ENCODE measurements at regions not wholly inside any gene's neighbourhood (a gene's known extent, or its start where the extent isn't known, plus 50 kb on each side); places are given as distances from the start of the nearest gene placed in this dataset.

DNA sequence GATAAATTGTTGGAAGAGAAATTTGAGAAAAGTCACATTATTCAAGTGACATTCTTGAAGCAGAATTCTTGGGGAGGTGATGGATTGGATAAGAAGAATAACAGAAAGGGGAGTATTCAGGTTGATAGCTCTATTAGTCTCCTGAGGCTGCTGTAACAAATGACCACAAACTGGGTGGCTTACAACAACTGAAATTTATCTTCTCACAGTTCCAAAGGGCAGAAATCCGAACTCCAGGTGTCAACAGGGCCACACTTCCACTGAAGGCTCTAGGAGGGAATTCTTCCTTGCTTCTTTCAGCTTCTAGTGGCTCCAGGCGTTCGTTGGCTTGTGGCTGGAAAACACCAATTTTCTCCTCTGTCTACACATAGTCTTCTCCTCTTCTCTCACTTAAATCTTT lies 99.8 kb downstream of the TES start:
- no peak overlapping the region for H2AFZ ChIP-seq (ENCODE audit: low read depth)
- no peak overlapping the region for H3K4me2 ChIP-seq
- no peaks in the 10 kb centered on the region for H3K79me2 ChIP-seq (ENCODE audit: insufficient read depth, low read depth)
- no peak overlapping the region for H3K9ac ChIP-seq
- no peaks in the 10 kb centered on the region for H3K36me3 ChIP-seq (ENCODE audit: insufficient read depth)
- no peaks in the 10 kb centered on the region for H3K4me1 ChIP-seq (ENCODE audit: low read depth, poor library complexity, severe bottlenecking)
- no peak overlapping the region for H3K4me3 ChIP-seq (IDR thresholded peaks at IDR 0.05; ENCODE audit: insufficient read depth, low read depth, low read length)
- no peak for TF ChIP-seq CTCF (conservative IDR thresholded peaks at IDR 0.05; ENCODE audit: low read depth, low read length)
- no peaks in the 10 kb centered on the region for H4K20me1 ChIP-seq (ENCODE audit: insufficient read depth)
- H3K27me3 ChIP-seq (ENCODE audit: insufficient read depth, low read depth), result no peaks in the 10 kb centered on the region
- H3K27ac ChIP-seq, result no peak overlapping the region

DNA sequence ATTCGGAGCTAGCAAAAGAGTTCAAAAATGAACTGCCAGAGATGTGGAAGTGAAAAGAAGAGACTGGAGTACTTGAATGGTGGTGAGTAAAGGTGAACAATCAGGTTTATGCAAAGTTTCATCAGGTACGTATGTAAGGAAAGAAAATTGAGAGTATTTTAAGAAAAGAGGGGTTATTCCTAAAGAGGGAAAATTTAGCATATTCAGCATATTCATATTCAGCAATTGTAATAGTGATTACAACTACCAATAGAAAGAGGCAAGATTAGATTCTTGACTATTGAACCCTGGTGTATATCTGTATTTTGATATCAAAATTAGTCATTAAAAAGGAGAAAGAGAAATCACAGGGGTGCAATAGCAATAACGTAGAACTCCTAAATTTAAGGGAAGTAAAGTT lies 100.9 kb downstream of the TES start:
- H2AFZ ChIP-seq (ENCODE audit: low read depth), result no peak overlapping the region
- TF ChIP-seq CTCF (conservative IDR thresholded peaks at IDR 0.05; ENCODE audit: low read depth, low read length), result no peak

DNA sequence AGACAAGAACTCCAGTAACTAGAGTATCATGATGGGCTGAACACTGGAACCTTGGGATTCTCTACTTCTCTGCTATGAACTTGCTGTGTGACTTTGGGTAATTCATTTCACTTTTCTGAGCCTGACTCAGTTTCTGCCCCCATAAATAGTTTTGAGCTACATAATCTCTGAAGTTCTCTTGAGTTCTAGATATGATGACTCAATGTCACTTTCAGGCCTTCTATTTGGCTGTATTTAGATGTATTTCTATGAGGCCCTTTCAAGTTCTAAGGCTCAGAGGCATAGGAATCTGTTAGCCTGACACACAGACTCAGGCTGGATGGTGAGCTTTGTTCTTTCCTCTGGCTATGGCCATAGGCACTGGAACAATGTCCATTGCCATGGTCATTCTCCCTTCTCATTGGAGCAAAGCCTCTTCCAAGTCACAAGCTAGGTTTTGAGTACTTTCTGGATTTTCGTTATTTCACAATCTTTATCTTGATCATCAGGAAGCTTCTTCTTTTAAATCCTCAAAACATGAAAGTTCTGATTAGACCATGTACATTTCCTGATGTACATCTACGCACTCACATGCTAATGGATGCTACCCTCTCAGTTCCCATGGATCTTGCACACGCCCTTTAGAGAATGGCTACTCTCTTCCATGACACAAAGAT lies 101.6 kb downstream of the TES start:
- H2AFZ ChIP-seq (ENCODE audit: low read depth), result no peak overlapping the region
- no peaks in the 10 kb centered on the region for H3K36me3 ChIP-seq (ENCODE audit: insufficient read depth)
- H3K4me2 ChIP-seq, result no peak overlapping the region
- H3K9ac ChIP-seq, result no peak overlapping the region
- no peaks in the 10 kb centered on the region for H4K20me1 ChIP-seq (ENCODE audit: insufficient read depth)
- no peaks in the 10 kb centered on the region for H3K4me1 ChIP-seq (ENCODE audit: low read depth, poor library complexity, severe bottlenecking)
- H3K27ac ChIP-seq, result no peak overlapping the region
- no peak overlapping the region for H3K4me3 ChIP-seq (IDR thresholded peaks at IDR 0.05; ENCODE audit: insufficient read depth, low read depth, low read length)
- H3K79me2 ChIP-seq (ENCODE audit: insufficient read depth, low read depth), result no peaks in the 10 kb centered on the region
- no peak for TF ChIP-seq CTCF (conservative IDR thresholded peaks at IDR 0.05; ENCODE audit: low read depth, low read length)
- H3K27me3 ChIP-seq (ENCODE audit: insufficient read depth, low read depth), result no peaks in the 10 kb centered on the region

More for the DNA sequence above, 100.9 kb downstream of the TES start:
- H3K36me3 ChIP-seq (ENCODE audit: insufficient read depth), result no peaks in the 10 kb centered on the region
- no peak overlapping the region for H3K27ac ChIP-seq
- no peak overlapping the region for H3K4me2 ChIP-seq
- no peaks in the 10 kb centered on the region for H3K79me2 ChIP-seq (ENCODE audit: insufficient read depth, low read depth)
- H3K4me1 ChIP-seq (ENCODE audit: low read depth, poor library complexity, severe bottlenecking), result no peaks in the 10 kb centered on the region
- H4K20me1 ChIP-seq (ENCODE audit: insufficient read depth), result no peaks in the 10 kb centered on the region
- no peaks in the 10 kb centered on the region for H3K27me3 ChIP-seq (ENCODE audit: insufficient read depth, low read depth)
- no peak overlapping the region for H3K9ac ChIP-seq
- no peak overlapping the region for H3K4me3 ChIP-seq (IDR thresholded peaks at IDR 0.05; ENCODE audit: insufficient read depth, low read depth, low read length)

GRCh38 chr7:116315293-116315692 lies 105.0 kb downstream of the TES start:
- Histone ChIP-seq H4K20me1 (ENCODE audit: insufficient read depth) (no peaks in the 10 kb centered on the region), H3K27me3 (ENCODE audit: insufficient read depth, low read depth) (no peaks in the 10 kb centered on the region), H3K27ac (no peak overlapping the region), H2AFZ (ENCODE audit: low read depth) (no peak overlapping the region), H3K4me3 (IDR thresholded peaks at IDR 0.05; ENCODE audit: insufficient read depth, low read depth, low read length) (no peak overlapping the region), H3K4me1 (ENCODE audit: low read depth, poor library complexity, severe bottlenecking) (no peaks in the 10 kb centered on the region), H3K79me2 (ENCODE audit: insufficient read depth, low read depth) (no peaks in the 10 kb centered on the region), H3K9ac (no peak overlapping the region), H3K4me2 (no peak overlapping the region), H3K36me3 (ENCODE audit: insufficient read depth) (no peaks in the 10 kb centered on the region)
- no peak for TF ChIP-seq CTCF (conservative IDR thresholded peaks at IDR 0.05; ENCODE audit: low read depth, low read length)
